HG03342 (cell line): ENCODE measurements at regions not wholly inside any gene's neighbourhood (a gene's known extent, or its start where the extent isn't known, plus 50 kb on each side); places are given as distances from the start of the nearest gene placed in this dataset.
"Not testable (repeated sequence)": the region's sequence is repeated elsewhere in the genome, so short reads cannot be mapped to it uniquely, and the experiment has no call there.

Experiments
- ATAC-seq: cut with Tn5 transposase; IDR thresholded peaks from one replicate; pipeline ENCODE4 v1.9.1; 2021; ENCODE audit warnings: mild to moderate bottlenecking, moderate library complexity; ENCODE audit not compliant: unreplicated experiment

DNA sequence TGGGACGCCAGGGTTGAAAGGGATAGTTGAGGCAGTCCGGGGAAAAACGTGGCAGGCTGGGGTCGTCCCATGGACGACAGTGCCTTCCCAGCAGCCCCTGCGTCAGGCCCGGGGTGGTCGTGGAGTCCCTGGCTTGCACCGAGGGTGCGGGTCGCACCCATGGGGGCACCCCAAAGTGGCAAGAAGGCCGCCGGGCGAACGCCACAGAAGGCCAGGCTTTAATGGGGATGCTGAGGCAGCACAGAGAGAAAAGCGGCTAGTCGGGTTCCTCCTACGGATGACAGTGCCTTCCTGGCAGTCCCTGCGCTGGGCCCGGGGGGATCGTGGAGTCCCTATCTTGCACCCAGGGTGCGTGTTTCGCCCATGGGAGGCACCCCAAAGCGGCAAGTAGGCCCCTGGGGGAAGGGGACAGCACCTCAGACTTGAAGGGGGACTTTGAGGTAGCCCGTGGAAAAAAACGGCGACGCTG, 158.6 kb upstream of the ALG10B start:
- no peak for ATAC-seq

DNA sequence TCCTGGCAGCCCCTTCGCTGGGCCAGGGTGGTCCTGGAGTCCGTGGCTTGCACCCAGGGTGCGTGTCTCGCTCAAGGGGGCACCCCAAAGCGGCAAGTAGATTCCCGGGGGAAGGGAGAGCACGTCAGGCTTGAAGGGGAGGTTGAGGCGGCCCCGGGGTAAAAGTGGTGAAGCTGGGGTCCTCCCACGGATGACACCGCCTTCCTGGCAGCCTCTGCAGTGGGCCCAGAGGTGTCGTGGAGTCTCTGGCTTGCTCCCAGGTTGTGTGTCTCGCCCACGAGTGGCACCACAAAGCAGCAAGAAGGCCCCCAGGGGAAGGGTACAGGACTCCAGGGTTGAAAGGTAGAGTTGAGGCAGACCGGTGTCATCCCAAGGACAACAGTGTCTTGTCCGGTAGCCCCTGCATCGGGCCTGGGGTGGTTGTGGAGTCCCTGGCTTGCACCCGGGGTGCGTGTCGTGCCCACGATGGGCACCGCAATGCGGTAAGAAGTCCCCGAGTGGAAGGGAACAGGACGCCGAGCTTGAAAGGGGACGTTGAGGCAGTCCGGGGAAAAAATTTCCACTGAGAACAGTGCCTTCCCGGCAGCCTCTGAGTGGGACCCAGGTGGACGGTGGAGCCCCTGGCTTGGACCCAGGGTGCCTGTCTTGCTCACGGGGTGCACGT, 158.0 kb upstream of the ALG10B start:
- no peak for ATAC-seq

DNA sequence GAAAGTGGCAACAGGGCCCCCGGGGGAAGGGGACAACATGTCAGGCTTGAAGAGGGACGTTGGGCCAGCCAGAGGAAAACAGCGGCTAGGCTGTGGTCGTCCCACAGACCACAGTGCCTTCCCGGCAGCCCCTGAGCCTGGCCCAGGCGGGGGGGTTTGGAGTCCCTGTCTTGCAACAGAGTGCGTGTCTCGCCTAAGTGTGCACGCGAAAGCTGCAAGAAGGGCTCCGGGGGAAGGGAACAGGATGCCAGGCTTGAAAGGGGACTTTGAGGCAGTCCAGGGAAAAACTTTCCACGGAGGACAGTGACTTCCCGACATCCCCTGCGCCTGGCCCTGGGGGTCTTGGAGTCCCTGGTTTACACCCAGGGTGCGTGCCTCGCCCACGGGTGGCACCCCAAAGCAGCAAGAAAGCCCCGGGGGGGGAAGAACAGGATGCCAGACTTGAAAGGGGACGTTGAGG, 157.5 kb upstream of the ALG10B start:
- ATAC-seq = no peak

DNA sequence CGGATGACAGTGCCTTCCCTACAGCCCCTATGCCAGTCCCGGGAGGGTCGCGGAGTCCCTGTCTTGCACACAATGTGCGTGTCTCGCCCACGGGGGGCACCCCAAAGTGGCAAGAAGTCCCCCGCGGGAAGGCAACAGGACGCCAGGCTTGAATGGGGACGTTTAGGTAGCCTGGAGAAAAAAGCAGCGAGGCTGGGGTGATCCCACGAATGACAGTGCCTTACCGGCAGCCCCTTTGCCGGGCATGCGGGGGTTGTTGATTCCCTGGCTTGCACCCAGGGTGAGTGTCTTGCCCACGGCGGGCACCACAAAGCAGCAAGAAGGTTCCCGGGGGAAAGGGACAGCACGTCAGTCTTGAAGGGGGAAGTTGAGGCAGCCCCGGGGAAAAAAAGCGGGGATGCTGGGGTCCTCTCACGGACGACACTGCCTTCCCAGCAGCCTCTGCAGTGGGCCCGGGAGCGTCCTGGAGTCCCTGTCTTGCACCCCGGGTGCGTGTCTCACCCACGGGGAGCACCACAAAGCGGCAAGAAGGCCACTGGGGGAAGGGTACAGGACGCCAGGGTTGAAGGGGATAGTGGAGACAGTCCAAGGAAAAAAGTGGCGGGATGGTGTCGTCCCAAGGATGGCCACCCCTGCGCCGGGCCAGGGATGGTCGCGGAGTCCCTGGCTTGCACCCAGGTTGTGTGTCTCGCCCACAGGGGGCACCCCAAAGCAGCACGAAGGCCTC, 156.8 kb upstream of the ALG10B start:
- ATAC-seq = no peak

DNA sequence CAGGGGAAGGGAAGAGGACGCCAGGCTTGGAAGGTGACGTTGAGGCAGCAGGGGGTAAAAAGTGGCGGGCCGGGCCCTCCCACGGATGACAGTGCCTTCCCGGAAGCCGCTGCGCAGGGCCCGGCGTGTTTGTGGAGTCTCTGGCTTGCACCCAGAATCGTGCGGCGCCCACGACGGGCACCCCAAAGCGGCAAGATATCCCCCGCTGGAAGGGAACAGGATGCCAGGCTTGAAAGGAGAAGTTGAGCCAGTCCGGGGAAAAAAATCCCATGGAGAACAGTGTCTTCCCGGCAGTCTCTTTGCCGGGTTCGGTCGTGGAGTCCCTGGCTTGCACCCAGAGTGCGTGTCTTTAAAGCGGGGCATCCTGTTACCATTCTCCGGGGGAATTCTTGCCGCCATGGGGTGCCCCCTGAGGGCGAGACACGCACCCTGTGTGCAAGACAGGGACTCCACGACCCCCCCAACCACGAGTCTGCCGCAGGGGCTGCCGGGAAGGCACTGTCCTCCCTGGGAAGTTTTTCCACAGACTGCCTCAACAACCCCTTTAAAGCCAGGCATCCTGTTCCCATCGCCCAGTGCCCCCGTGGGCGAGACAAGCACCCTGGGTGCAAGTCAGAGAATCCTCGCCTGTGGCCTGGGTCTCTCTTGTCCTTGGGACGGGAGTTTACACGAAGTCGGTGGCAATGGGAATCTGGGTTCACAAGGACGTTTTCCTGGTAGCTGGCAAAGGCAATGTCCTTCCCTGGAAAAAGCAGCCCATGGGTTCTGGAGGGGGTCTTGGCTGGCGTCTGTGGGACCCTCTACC, 156.1 kb upstream of the ALG10B start:
- ATAC-seq = no peak

DNA sequence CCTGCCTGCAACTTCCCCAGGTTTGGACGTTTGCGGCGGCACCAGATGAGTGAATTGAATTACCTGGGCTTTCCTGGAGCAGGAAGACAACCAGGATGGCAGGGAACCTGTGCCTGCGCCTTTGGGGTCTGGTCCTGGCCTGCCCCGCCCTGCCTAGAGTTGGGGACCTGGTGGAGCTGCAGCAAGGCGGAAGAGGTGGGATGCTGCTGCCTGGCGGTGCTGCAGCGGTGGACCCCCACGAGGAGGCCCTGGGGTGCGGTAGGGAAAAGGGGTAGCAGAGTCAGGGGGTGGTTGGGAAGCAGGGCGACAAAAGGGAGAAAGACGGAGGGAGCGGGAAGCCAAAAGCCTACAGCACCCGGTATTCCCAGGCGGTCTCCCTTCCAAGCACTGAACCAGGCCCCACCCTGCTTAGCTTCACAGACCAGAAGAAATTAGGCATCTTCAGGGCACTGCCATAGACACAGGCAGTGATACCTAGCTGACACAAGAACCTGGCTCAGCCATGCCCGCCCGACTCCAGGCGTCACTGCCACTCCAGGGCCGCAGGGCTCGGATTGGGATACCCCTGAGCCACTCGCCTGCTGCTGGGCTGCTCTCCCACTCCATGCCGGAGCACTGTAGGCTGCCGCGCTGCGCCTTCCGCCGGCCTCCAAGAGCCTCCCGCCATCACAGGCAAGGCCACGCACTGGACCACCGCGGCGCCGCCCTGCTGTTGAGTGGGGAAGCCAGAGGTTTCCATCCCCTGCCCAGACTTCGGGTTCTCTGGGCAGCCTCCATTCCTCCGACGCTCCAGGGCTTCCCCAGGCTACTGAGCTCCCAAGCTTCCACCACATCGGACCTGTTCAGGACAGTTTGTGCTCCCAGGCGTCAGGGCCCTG, 155.2 kb upstream of the ALG10B start:
- ATAC-seq = no peak

DNA sequence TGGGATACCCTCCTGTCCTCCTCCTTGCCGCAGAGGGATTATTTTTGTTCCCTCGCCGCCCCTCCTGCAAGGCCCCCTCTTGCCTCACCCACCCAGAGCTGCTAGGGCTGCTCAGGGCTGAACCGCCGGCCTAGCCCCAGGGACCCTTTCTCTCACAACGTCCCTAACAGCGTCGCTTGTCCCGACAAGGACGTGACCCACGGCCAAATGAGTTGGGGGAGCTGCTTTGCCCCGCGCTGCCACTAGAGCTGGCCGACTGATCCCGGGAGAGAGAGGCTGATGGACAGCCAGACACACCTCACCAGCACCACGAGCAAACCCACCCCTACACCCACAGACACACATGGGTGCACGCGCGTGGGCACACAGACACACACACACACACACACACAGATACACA, 154.6 kb upstream of the ALG10B start:
- ATAC-seq = no peak

DNA sequence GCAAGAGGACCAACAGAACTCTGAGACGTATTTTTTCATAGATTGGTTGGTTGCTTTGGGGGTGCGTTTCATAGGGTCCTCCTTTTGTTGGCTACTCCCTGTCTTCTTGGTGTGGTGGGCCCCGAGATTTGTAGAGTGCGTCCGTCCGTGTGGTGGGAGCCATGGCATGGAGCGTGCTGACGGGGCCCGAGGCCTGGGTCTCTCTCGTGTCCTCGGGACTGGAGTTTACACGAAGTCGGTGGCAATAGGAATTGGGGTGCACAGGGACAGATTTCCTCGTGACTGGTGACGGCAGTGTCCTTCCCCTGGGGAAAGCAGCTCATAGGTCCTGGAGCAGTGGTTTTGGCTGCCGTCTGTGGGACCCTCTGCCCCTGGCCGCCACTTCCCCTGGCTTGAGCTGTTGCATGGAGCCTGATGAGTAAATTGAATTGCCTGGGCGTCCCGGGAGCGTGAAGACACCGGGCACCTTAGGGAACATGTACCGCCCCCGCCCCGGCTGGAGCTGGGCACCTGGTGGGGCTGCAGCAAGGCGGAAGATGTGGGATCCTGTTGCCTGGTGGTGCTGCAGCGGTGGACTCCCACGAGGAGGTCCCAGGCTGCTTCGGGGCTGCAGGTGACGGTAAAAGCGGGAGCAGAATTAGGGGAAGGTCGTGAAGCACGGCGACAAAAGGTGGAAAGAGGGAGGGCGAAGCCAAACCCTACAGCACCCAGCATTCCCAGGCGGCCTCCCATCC, 153.7 kb upstream of the ALG10B start:
- no peak for ATAC-seq

DNA sequence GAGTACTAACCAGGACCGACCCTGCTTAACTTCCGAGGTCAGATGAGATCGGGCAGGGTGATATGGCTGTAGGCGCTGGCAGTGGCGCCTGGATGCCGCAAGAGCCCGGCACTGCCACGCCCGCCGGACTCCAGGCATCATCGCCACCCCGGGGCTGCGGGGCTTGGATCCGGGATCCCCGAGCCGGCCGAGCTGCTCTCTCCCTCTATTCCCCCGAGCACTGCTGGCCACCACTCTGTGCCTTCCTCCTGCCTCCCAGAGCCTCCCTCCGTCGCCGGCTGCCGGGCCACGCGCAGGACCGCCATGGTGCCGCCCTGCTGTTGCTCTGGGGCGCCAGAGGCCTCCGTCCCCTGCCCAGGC, 153.2 kb upstream of the ALG10B start:
- ATAC-seq = no peak

DNA sequence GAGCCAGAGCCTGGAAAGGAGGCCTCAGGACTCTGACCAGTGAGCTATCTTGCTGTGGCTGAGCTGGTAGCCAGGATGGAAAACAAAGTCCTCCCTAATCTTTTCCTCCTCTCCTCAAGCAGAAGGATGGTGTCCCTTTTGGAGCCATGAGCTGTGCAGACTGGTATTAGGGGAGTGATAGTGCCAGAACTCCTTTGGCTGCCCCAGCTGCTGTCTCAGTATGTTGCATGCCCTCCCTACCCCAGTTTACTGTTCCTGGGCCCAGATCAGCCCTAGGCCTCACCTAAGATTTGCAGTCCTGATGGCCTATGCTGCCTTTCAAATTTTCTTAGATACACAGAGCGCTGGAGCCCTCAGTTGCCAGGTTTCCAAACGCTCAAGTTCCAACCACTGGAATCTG, 150.3 kb upstream of the ALG10B start:
- no peak for ATAC-seq

DNA sequence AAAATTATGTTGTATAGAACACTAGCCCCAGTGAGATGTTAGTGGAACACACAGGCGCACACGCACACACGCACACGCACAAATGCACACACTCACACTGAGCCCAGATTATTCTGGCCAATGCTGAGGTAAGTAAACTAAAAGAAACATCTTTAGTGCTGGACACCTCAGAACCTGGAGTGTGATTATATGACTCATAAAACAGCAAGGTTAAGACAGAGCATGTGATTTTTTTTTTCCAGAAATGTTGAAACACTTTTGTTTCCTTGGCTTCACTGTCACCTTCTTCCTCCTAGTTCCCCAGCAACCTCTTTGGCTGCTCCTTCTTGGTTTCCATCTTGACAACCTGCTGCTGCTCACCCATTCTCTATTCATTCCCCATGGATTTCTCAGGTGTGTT, 141.0 kb upstream of the ALG10B start:
- ATAC-seq = no peak

DNA sequence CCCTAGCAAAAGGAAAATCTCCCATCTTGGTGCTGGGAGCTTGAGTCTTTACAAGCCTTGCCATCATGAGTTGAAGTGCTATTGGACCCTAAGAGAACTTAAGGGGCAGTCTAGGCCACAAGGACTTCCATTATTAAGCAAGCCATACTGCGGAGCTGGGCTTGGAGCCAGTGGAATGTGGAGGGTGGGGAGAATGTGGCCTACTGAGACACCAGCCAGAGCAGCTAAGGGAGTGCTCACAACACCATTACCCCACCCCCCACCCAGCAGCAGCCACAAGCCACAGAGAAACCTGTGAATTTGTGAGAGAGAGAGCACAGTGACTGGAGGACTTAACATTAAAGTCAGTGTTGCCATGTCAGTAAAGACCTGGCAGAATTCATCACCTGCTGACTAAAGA, 133.0 kb upstream of the ALG10B start:
- not testable (repeated sequence) for ATAC-seq

DNA sequence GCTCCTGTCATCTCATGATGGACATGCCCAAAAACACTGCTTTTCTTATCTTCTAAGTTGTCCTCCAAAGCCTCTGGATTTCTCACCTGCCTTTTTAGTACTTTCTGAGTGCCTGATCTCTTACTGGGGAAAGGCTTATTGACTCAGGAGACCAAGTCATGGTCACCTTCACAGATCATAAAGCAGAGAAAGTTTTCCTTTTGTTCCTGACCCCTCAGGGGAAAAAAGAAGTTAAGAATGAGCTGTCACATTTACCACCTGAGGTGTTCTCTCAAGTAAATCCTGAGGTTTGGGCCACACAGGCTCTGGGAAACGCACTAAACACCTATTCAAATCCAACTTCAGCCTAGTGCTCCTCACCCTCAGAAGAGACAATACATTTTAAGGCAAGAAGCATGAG, 119.3 kb upstream of the ALG10B start:
- not testable (repeated sequence) for ATAC-seq

DNA sequence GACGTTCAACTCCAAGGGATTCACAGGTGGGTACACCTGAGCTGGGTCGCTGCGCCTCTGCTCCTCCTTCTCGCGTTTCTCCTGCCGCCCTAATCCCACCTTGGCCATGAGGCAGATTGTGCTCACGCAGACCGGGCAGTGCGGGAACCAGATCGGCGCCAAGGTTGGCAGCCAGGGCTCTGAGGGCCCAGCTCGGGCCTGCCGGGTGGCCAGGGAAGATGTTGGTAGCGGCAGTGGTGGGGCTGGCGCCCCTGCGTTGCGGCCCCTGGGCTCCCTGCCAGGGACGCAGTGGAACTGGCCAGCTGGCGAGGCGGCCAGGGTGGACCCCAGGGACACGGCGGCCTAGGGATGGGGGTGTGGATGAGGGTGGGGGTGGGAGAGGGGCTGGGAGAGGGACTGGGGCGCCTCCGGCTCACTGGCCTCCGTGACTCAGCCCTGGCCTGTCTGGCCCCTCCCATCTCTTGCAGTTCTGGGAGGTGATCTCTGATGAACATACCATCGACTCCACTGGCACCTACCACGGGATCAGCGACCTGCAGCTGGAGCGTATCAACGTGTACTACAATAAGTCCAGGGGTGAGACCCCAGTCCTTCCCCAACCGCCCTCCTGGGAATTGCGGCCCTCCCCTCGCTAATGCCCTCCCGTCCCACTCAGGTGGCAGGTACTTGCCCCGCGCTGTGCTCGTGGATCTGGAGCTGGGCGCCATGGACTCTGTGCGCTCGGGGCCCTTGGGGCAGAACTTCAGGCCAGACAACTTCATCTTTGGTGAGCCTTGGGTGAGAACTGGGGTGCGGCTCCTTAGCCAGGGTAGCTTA, 114.9 kb upstream of the ALG10B start:
- ATAC-seq = no peak

DNA sequence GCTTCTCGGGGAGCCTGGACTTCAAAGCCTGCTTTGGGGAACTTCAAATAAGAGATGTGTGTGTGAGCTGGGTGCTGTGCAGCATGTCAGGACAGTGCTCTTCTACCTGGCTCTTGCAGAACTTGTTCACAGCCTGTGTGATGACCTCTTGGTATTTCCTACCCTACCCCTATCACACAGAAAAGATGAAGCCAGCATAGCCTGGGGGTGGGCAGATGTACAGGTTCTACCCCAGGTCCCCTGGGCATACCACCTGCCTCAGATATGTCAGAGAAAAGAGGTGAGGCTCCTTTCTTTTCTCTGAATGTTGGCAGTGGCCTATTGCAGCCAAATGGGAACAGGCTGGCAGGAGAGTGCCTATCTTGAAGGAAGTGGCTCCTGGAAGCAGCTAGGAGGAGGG, 111.7 kb upstream of the ALG10B start:
- ATAC-seq = no peak

DNA sequence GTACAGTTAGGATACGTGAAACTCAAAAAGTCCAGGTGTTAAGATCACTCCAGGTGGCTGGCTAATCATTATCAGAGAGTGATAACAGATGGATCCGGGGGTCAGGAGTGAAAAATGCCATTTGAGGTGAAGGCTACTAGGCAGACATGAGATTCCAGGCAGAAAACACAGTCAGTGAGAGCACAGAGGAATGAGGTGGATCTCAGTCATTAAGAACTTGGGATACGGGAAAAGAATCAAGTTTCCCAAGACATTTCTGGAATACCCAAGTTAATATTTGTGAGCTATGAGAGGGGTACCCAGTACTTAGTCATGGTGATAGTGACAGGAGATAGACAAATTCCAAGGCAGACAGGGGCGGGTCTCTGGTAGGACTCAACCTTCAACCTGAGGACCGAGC, 94.6 kb upstream of the ALG10B start:
- ATAC-seq = no peak

DNA sequence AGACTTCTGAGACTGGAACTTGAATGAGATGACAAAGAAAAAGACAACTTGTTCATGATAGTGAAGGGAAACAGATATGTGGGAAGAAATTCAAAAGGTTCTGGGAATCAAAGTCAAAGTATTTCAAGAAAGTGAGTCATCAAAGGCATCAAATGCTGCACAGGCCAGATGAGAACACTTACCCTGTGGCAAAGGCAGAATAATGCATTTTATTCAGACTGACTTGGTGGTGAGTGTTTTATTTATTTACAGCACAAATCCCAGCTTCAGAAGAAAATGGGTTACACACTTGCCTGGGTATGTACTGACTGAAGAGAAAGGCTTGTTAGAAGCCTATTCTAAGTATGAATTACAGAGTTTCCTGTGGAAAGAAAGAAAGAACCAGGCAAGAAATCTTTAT, 78.2 kb upstream of the ALG10B start:
- ATAC-seq = not testable (repeated sequence)

DNA sequence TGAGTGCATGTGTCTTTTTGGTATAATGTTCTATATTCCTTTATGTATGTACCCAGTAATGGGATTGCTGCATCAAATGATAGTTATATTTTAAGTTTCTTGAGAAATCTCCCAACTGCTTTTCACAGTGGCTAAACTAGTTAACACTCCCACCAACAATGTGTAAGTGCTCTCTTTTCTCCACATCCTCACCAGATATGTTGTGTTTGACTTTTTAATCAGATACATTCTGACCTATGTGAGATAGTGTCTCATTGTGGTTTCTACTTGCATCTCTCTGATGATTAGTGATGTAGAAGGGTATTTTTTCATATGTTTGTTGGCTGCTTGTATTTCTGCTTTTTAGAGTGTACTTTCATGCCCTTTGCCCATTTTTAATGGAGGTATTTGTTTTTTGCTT, 62.8 kb upstream of the ALG10B start:
- no peak for ATAC-seq

DNA sequence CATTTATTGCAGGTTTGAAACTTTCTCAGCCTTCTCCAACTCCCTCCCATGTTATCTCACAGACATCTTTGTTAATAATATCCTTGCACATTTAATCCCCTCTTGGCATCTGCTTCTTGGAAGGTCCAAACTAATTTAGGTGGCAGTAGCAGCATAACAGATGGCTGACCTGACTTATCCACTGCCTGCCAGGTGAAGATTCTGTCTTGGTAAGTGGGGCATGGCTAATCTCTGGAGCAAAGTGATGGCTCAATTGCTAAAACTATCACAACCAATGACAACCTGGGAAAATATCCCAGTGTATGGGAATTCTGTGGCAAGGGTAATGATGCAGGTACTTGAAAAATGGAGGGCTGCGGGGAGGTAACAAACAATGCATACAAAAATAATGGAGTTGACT, 58.2 kb upstream of the ALG10B start:
- ATAC-seq = no peak
